HG03460 (cell line): ENCODE measurements at regions not wholly inside any gene's neighbourhood (a gene's known extent, or its start where the extent isn't known, plus 50 kb on each side); places are given as distances from the start of the nearest gene placed in this dataset.

ENCODE experiments used
- ATAC-seq: cut with Tn5 transposase; IDR thresholded peaks from one replicate; pipeline ENCODE4 v1.9.1; 2021; ENCODE audit not compliant: unreplicated experiment

GRCh38 chr3:8189051-8189450, 312.6 kb upstream of the LMCD1 start:
- no peak for ATAC-seq

DNA sequence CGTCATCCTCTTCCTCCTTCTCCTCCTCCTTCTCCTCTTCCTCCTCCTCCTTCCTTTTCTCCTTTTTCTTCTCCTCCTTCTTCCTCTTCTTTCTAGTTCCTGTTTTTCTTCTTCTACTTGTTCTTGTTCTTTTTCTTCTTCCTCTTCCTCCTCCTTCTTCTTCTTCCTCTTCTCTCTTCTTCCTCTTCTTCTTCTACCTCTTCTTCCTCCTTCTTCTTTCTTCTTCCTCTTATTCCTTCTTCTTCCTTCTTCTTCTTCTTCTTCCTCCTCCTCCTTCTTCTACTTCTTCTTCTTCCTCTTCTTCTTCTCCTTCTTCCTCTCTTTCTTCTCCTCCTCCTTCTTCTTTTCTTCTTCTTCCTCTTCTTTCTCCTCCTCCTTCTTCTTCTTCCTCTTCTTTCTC, 310.2 kb upstream of the LMCD1 start:
- no peak for ATAC-seq

DNA sequence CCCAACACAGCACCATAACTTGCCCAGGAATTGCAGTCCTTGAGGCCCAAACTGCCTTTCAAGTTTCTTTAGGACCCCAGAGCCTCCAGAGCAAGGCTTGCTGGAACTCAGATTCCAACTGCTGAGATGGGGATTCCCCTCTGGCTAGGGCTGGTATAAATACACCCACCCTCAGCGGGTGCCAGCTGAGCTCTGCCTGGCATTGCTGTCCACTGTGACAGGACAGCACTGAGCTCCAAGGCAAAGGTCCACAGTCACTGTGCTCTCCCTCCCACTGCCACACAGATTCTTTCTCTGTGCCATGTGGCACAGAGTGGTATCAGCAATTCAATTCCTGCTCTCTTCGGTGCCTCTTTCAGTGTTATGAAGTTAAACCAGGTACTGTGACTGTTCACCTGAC, 304.2 kb upstream of the LMCD1 start:
- no peak for ATAC-seq

DNA sequence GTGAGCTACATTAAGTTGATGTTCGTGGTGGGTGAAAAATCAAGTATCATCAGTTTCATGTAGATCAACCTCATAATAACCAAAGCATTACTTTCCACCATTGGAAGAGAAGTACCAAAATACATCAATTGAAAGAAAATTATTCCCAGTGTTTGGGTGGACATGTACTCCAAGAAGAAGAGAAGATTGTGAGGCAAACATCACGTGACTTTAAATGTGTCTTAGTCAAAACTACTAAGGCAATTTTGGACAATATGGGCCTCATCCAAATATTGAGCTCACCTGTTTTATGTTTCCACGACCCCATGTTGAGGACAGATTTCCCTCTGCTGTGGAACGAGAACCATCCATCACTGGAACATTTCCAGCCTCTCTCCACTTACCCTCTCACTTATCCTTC, 303.0 kb upstream of the LMCD1 start:
- no peak for ATAC-seq

DNA sequence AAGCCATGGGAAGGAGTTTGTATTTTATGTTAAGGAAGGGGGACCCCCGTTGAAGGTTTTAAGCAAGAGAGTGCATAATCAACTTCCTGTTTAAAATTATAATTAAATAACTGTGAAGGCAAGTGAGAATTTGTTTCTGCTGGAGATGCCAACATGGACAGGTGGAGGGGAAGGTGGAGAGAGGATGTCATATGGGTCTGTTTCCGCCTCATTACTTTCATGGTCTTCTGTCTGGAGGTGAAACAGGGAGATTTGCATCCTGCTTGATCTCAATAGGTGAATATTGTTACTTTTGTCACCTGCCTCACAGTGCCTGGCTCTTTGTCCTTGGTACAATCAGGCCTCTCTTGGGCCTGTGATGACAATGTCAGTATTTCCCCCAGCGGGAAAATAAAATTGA, 300.6 kb upstream of the LMCD1 start:
- no peak for ATAC-seq

DNA sequence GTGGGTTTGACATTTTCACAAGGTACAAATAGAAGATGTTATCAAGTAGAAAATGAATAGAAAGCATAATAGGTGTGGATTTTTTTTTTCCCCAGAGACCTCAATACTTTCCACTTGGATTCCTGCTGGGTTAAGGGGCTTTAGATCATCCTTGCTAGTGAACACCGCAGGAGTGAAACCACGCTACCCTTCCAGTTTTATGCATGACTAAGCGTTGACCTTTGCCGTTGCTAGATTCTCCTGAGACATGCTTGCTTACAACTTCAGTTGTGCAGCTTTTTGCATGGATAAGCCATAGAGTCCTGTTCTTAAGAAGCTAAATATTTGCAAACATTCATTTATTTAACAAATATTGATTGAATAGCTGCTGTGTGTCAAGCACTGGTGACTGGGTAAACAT, 299.7 kb upstream of the LMCD1 start:
- no peak for ATAC-seq

DNA sequence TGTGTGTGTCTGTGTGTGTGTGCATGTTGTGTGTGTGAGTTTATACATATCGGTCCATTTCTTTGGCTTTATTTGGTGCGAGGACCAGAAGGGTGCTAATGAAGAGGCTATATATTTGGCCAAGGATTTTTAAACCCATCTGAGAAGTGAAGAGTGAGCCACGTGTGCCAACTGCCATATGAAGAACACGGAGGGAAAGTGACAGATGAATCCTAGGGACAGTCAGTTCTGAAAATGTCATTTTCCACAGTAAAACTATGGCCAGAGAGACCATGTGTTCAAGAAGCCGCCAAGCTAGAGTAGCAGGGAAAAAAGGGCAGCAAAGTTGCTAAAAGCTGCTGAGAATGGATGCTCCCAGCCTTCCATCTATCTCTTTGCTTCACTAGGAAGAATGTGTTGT, 297.3 kb upstream of the LMCD1 start:
- no peak for ATAC-seq

- ATAC-seq: no peak
These were observed 296.6 kb upstream of the LMCD1 start for GRCh38 chr3:8204853-8205650.

DNA sequence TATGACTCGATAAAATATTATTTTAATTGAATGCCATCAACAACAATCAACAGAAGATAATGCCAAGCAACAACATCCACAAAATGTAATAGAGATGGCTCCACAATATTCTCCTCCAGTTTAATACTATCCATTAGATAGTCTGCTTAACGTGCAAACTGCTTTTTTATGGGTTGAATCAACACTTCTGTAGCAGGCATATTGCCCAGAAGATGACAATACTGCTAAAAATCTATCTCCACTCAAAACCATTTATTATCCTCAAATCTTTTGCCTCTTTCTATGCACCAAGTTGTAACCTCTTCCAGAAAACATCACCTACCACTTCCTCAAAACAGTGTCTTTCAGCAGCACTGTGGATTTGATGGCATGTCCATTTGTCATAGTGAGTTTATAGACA, 295.7 kb upstream of the LMCD1 start:
- no peak for ATAC-seq

DNA sequence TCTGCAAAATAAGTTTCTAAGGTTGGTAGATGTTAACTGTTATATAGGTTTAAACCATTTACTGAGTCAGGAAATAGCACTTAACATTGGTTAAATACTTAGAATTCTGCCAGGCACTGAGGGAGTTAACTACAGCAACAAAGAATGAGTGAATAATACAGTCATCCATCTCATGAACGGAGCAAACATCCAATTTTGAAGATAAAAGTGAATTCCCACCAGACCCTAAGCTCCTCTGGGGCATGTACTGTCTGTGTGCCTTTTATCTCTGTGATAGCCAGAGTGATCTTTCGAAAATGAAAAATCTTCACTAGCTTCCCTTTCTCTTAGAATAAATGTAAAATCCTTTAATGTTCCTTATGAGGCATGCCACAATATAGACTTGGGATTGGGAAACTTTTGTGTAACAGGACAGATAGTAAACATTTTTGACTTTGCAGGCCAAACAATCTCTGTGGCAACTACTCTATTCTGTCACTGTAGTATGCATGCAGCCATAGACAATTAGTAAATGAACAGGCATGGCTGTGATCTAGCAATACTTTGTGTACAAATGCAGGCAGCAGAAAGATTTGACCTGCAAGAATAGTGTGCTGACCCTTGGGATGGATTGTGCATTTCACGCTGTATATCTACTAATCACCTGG, 294.5 kb upstream of the LMCD1 start:
- no peak for ATAC-seq

DNA sequence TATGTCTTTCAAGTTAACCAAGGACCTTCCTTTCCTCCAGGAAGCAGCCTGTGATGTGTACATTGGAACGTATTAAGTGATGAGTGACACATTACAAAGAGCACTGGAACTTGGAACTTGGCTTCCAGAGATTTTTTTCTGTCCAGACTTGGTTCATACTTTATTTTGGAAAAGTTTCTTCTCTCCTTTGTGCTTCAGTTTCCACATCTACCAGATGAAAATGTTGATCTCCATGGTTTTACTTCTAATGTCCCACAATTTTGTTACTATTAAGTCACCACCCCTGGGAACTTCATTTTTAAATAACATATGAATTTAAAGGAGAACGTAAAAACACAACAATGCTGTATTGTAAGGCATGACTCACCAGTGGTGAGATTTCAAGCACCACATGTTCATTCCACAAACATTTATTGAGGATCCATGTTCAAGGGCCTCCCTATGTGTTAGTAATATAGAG, 290.7 kb upstream of the LMCD1 start:
- no peak for ATAC-seq

GRCh38 chr3:8212794-8213193, 288.8 kb upstream of the LMCD1 start:
- ATAC-seq: no peak

DNA sequence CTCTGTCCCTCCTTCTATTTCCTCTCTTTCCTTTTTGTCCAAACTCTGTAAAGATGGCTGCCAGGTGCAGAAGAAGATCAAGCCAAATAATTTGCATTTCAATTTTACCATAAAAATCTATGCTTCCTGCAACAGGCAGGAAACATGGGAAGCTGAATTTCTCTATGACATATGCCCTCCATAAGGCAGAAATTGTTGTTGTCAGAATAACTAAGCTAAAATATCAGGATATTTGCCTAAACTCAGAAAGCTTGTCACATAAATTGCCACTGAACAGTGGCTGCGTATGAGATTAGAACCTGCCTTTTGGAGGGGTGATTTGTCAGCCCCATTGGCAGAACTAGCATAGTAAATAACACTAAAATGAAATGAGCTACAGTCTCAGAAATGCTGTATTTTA, 288.3 kb upstream of the LMCD1 start:
- ATAC-seq: no peak

- ATAC-seq: no peak
These were observed 285.8 kb upstream of the LMCD1 start for GRCh38 chr3:8215821-8216220.

GRCh38 chr3:8218353-8218940, 283.2 kb upstream of the LMCD1 start:
- no peak for ATAC-seq

DNA sequence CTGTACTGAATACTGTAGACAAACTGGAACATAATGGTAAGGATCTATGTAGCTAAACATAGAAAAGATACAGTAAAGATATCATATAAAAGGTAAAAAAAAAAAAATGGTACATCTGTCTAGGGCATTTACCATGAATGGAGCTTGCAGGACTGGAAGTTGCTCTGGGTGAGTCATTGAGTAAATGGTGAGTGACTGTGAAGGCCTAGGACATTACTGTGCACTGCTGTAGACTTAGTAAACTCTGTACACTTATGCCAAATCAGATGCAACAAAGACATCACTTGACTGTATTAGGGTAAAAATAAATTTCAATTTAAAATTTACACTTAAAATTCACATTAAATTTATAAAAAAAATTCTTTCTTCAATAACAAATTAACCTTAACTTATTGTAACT, 281.3 kb upstream of the LMCD1 start:
- ATAC-seq: no peak

- ATAC-seq: no peak
These were observed 277.9 kb upstream of the LMCD1 start for GRCh38 chr3:8223766-8224165.

GRCh38 chr3:8224941-8225340, 276.7 kb upstream of the LMCD1 start:
- no peak for ATAC-seq

GRCh38 chr3:8233938-8234337, 267.7 kb upstream of the LMCD1 start:
- no peak for ATAC-seq

- no peak for ATAC-seq
These were observed 265.4 kb upstream of the LMCD1 start for GRCh38 chr3:8236264-8236663.

DNA sequence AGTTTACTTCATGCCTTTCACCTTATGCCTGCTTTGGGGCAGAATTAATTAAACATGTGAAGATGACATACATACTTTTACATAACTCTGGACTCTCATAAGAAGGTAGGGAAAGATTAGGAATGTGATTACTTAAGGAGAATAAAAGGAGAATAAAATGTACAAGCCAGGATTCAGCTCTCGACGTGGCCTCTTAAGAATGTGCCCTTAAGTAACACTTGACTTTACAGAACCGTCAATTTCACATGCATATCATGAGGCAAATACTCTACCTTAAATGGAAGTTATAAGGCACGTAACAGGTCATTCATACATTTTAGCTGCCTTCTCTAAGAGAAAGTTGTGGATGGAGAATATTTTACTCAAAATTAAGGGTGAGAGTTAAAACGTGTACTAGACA, 263.7 kb upstream of the LMCD1 start:
- ATAC-seq: no peak

DNA sequence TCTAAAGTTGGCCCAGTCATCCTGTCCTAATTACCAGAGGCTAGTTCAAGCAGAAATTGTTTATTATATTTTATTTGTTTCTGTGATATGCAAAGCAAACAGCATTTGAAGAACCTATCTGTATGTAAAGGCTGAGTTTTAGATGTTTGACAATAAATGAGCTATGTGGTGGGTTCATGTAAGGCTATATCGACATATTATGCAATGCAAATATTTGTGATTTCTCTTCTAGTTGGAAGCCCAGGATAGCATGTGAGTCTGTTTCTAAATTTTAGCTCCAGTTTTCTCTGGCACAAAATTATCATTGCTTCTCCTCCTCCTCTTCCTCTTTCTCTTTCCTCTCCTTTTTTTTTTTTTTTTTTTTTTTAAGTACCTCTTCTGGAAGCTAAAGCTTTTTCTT, 263.2 kb upstream of the LMCD1 start:
- ATAC-seq: no peak
